ENCODE measurements at regions not wholly inside any gene's neighbourhood (a gene's known extent, or its start where the extent isn't known, plus 50 kb on each side); places are given as distances from the start of the nearest gene placed in this dataset.

DNA sequence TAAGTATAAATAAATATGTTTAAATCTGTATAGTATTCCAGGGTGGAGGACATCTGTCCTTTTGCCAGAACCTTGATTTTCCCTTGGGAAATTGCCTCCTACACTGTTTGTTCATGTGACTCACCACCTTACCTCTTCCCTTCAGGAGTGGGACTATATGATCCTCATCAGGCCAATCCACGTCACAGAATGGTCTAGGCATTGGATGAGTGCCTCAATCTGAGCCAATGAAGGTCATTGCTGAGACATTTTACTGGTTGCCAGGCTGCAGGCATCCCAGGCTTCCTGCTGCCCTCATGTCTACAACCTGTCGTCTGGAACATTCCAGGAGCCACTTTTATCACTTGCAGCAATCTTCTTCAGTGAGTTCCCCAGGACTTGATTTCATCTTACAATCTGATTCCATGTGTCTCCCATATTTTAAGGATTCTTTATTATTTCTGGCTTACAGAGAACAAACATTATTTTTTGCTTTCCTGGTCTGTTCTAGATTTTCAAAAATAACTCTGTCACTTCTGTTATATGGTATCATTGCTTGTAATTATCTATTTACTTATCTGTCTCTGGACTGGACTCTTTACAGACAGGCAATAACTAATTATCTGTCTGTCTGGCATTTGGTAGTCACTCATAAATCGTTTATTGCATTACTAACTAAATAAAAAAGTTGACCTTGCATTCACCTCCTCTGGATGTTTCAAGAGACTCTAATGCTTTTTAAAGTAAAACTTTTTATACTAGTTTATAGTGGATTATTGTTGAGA, 107.3 kb upstream of the APC start:
- no peaks in the 10 kb centered on the region for H4K20me1 ChIP-seq (ENCODE audit: insufficient read depth, low read length)
- H3K79me2 ChIP-seq (ENCODE audit: insufficient read depth, low read length): no peaks in the 10 kb centered on the region
- no peaks in the 10 kb centered on the region for H3K9me3 ChIP-seq (ENCODE audit: low read depth, low read length)
- no peaks in the 10 kb centered on the region for H3K4me1 ChIP-seq (ENCODE audit: insufficient read depth, low read length)
- no peak overlapping the region for H3K4me2 ChIP-seq (ENCODE audit: insufficient read depth, low read length)
- H2AFZ ChIP-seq (ENCODE audit: low read length): no peak overlapping the region
- H3K4me3 ChIP-seq (ENCODE audit: insufficient read depth, low read length): no peak overlapping the region
- no peak for DNase-seq (ENCODE audit: insufficient read length, low spot score, missing footprints)
- peaks cover 2% of the 10 kb centered on the region for H3K27me3 ChIP-seq (ENCODE audit: insufficient read depth, low read length)
- TF ChIP-seq, protein P1, sequence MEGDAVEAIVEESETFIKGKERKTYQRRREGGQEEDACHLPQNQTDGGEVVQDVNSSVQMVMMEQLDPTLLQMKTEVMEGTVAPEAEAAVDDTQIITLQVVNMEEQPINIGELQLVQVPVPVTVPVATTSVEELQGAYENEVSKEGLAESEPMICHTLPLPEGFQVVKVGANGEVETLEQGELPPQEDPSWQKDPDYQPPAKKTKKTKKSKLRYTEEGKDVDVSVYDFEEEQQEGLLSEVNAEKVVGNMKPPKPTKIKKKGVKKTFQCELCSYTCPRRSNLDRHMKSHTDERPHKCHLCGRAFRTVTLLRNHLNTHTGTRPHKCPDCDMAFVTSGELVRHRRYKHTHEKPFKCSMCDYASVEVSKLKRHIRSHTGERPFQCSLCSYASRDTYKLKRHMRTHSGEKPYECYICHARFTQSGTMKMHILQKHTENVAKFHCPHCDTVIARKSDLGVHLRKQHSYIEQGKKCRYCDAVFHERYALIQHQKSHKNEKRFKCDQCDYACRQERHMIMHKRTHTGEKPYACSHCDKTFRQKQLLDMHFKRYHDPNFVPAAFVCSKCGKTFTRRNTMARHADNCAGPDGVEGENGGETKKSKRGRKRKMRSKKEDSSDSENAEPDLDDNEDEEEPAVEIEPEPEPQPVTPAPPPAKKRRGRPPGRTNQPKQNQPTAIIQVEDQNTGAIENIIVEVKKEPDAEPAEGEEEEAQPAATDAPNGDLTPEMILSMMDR (IDR thresholded peaks at IDR 0.05; ENCODE audit: extremely low read depth, low read depth, low read length): no peak
- no peak overlapping the region for H3K27ac ChIP-seq (ENCODE audit: low read depth, low read length)
- no peaks in the 10 kb centered on the region for H3K36me3 ChIP-seq (ENCODE audit: insufficient read depth, low read length)

DNA sequence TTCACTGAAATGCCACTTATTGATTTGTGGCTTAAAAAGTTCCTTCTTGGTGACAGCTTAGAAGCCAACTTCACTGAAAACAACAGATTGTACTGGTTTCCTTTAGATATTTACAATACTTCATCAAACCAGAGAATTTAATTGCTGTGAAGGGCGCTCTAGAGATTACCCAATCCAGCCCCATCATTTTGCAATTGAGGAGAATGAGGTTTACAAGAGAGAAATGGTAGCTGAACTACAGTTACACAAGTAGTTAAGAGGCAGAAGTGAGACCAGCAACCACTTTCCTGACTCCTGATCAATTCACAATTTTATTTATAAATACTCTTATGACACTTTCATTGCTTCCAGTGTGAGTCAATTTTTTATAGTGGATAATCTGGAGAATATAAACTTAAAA, 103.5 kb upstream of the APC start:
- Histone ChIP-seq H4K20me1 (ENCODE audit: insufficient read depth, low read length) (no peaks in the 10 kb centered on the region), H3K4me1 (ENCODE audit: insufficient read depth, low read length) (no peaks in the 10 kb centered on the region), H2AFZ (ENCODE audit: low read length) (no peak overlapping the region), H3K9me3 (ENCODE audit: low read depth, low read length) (no peaks in the 10 kb centered on the region), H3K4me2 (ENCODE audit: insufficient read depth, low read length) (no peak overlapping the region), H3K4me3 (ENCODE audit: insufficient read depth, low read length) (no peak overlapping the region), H3K79me2 (ENCODE audit: insufficient read depth, low read length) (no peaks in the 10 kb centered on the region), H3K27ac (ENCODE audit: low read depth, low read length) (no peak overlapping the region), H3K36me3 (ENCODE audit: insufficient read depth, low read length) (no peaks in the 10 kb centered on the region), H3K27me3 (ENCODE audit: insufficient read depth, low read length) (no peaks in the 10 kb centered on the region)
- TF ChIP-seq, protein P1 (IDR thresholded peaks at IDR 0.05; ENCODE audit: extremely low read depth, low read depth, low read length): no peak
- no peak for DNase-seq (ENCODE audit: insufficient read length, low spot score, missing footprints)

DNA sequence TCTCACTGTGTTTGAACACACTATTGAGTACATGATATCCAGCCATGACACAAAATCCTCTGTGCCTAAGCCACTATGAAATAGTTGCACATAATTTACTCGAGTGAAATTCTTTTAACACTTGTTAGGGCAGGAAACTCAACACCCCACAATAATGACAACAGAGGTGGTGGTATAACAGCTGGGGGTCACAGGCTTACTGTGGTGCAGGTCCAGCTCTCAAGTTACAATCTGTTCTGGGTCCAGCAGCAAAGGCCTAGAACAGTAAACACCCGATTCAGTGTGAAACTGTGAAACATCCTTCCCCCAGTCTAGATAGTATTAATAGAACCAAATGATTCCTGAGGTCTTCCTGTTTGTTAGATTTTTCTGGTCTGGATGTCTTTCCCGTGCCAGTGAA, 102.9 kb upstream of the APC start:
- H3K4me2 ChIP-seq (ENCODE audit: insufficient read depth, low read length): no peak overlapping the region
- H3K4me1 ChIP-seq (ENCODE audit: insufficient read depth, low read length): no peaks in the 10 kb centered on the region
- H2AFZ ChIP-seq (ENCODE audit: low read length): no peak overlapping the region
- H3K9me3 ChIP-seq (ENCODE audit: low read depth, low read length): no peaks in the 10 kb centered on the region
- DNase-seq (ENCODE audit: insufficient read length, low spot score, missing footprints): no peak
- no peaks in the 10 kb centered on the region for H4K20me1 ChIP-seq (ENCODE audit: insufficient read depth, low read length)
- TF ChIP-seq, protein P1 (IDR thresholded peaks at IDR 0.05; ENCODE audit: extremely low read depth, low read depth, low read length): no peak
- no peaks in the 10 kb centered on the region for H3K27me3 ChIP-seq (ENCODE audit: insufficient read depth, low read length)
- H3K79me2 ChIP-seq (ENCODE audit: insufficient read depth, low read length): no peaks in the 10 kb centered on the region
- H3K4me3 ChIP-seq (ENCODE audit: insufficient read depth, low read length): no peak overlapping the region
- no peak overlapping the region for H3K27ac ChIP-seq (ENCODE audit: low read depth, low read length)
- H3K36me3 ChIP-seq (ENCODE audit: insufficient read depth, low read length): no peaks in the 10 kb centered on the region

DNA sequence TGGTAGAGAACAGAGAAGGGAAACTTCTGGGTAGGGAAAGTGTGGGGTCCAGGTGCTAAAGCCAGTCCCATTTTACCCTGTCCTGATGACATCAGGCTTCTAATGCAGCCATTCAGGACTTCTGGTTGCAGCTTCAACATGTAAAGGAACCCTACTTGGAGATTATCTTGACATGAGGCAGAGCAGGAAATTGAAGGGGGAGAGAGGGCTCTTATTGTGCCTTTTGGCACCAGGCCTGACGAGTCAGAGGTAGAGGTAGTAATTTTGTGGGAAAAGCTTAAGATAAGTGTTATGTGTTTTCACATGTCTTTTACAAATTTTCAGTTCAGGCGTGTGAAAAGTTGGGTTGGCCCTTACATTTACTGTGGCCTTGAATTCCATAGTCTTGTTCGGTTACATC, 102.4 kb upstream of the APC start:
- Histone ChIP-seq H3K4me1 (ENCODE audit: insufficient read depth, low read length) (no peaks in the 10 kb centered on the region), H3K36me3 (ENCODE audit: insufficient read depth, low read length) (no peaks in the 10 kb centered on the region), H3K4me2 (ENCODE audit: insufficient read depth, low read length) (no peak overlapping the region), H3K79me2 (ENCODE audit: insufficient read depth, low read length) (no peaks in the 10 kb centered on the region), H3K27me3 (ENCODE audit: insufficient read depth, low read length) (no peaks in the 10 kb centered on the region), H3K4me3 (ENCODE audit: insufficient read depth, low read length) (no peak overlapping the region), H3K27ac (ENCODE audit: low read depth, low read length) (no peak overlapping the region), H2AFZ (ENCODE audit: low read length) (no peak overlapping the region), H3K9me3 (ENCODE audit: low read depth, low read length) (no peaks in the 10 kb centered on the region), H4K20me1 (ENCODE audit: insufficient read depth, low read length) (no peaks in the 10 kb centered on the region)
- DNase-seq (ENCODE audit: insufficient read length, low spot score, missing footprints): no peak
- TF ChIP-seq, protein P1 (IDR thresholded peaks at IDR 0.05; ENCODE audit: extremely low read depth, low read depth, low read length): no peak

Measured in osteoblast (primary cell).